Ovary (tissue), 7 donors: ENCODE measurements at regions not wholly inside any gene's neighbourhood (a gene's known extent, or its start where the extent isn't known, plus 50 kb on each side); places are given as distances from the start of the nearest gene placed in this dataset.

ENCODE experiments used
- DNase-seq, 5 donors: peaks; one replicate each; pipeline ENCODE4 v3.0.0-alpha.2; 2019 to 2020
- H3K27ac ChIP-seq, 2 donors: fragments of 200-600 bp; one replicate each; pipeline versions ENCODE4 v1.5.1 to v1.8.0; 2019 to 2022
- H3K27me3 ChIP-seq: fragments of 200-600 bp; one replicate; pipeline ENCODE4 v1.8.0; 2022
- H3K36me3 ChIP-seq: fragments of 200-600 bp; sonication (generic); one replicate; pipeline ENCODE4 v1.5.1; 2019
- H3K4me1 ChIP-seq: one replicate; pipeline ENCODE4 v1.8.1; 2013; ENCODE audit warnings: mild to moderate bottlenecking, moderate library complexity; ENCODE audit not compliant: insufficient read depth
- H3K4me3 ChIP-seq: fragments of 200-600 bp; sonication (generic); one replicate; pipeline ENCODE4 v1.5.1; 2017
- H3K9me3 ChIP-seq, 2 donors: fragments of 200-600 bp in 1 of 2; sonication (generic) in 1 of 2; one replicate each; pipeline versions ENCODE4 v1.5.1 to v1.8.1; 2013 to 2019; ENCODE audit warnings: mild to moderate bottlenecking in 1 of 2, moderate library complexity in 1 of 2
- CTCF ChIP-seq, 3 donors: fragments of 450-650 bp in 2 of 3; fragments of 200-600 bp in 1 of 3; IDR thresholded peaks; one replicate each; pipeline versions ENCODE4 v1.5.1 to v1.8.0; 2016 to 2022; ENCODE audit warnings: antibody characterized with exemption in 3 of 3, mild to moderate bottlenecking in 1 of 3
- EP300 ChIP-seq: sonication (generic); formaldehyde crosslinking; IDR thresholded peaks from one replicate; pipeline ENCODE4 v1.6.1; 2017; ENCODE audit warnings: antibody characterized with exemption
- POLR2A ChIP-seq: fragments of 450-650 bp; IDR thresholded peaks from one replicate; pipeline ENCODE4 v1.6.1; 2017; ENCODE audit warnings: antibody characterized with exemption, mild to moderate bottlenecking, moderate library complexity
- WGBS, 3 donors: extraction: QIAGEN DNeasy Blood & Tissue Kit in 1 of 3; methylation state at CpG; one replicate each; pipeline versions ENCODE4 v1.1.5 to v1.1.7; 2013 to 2017; 5-methylcytosine and 5-hydroxymethylcytosine counted together
- intact Hi-C, 4 donors: fragments of 100-400 bp; cut with DNase I; formaldehyde crosslinking; loops; one replicate each; pipeline versions ENCODE4 v1.11.0 to v1.15.1; 2022 to 2023
- donor health status: DM: no; HTN: no; CAD: no; lungs with moderate emphysema.
- donor health status: DM: no; HTN: no; CAD: no.
- donor health status: Bipolar disorder and iron deficiency.
- donor health status: DM: no; HTN: no; CAD: no.
- donor health status: DM: yes; HTN: yes; CAD: no.

DNA sequence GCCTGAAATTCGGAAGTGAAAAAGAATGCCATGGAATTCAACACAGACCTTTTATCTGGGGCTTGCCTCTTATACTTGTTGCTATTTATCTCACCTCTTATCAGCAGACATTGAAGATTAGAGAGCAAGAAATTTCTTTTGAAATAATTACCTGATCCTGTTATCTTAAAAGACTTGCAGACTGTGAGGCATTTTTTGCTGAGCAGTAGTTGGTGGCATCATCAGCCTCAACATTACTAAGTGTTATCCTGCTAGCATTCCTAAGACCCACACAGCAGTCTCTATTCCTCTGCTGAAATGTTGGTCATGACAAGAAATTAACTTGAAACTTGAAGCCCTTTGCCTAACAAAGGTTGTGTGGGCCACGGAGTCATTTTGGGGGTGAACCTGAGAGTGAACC lies 186.5 kb downstream of the TRIB2 start:
- H3K4me3 ChIP-seq = no peak overlapping the region
- H3K9me3 ChIP-seq = no peaks in the 10 kb centered on the region
- H3K36me3 ChIP-seq = no peaks in the 10 kb centered on the region
- H3K4me1 ChIP-seq = no peaks in the 10 kb centered on the region
- intact Hi-C loops = no loop called here
- DNase-seq = no peak
- TF ChIP-seq POLR2A (no peak), EP300 (no peak), CTCF (IDR thresholded peaks at IDR 0.05) (no peak)
- no peak overlapping the region for H3K27ac ChIP-seq
- no peaks in the 10 kb centered on the region for H3K27me3 ChIP-seq
- 79 to 85% (median 81%) methylated on average over 2 of the region's 2 CpGs for WGBS, 3 donors

GRCh38 chr2:12910431-12910830 lies 193.7 kb downstream of the TRIB2 start:
- WGBS, 3 donors = 73 to 81% (median 75%) methylated on average over 2 of the region's 2 CpGs
- H3K4me1 ChIP-seq = no peaks in the 10 kb centered on the region
- H3K27me3 ChIP-seq = no peaks in the 10 kb centered on the region
- H3K9me3 ChIP-seq = no peaks in the 10 kb centered on the region
- H3K4me3 ChIP-seq = no peak overlapping the region
- H3K36me3 ChIP-seq = no peaks in the 10 kb centered on the region
- intact Hi-C loops = no loop called here
- no peak for TF ChIP-seq POLR2A
- TF ChIP-seq CTCF (IDR thresholded peaks at IDR 0.05) = no peak
- TF ChIP-seq EP300 = no peak
- H3K27ac ChIP-seq = no peak overlapping the region
- no peak for DNase-seq

DNA sequence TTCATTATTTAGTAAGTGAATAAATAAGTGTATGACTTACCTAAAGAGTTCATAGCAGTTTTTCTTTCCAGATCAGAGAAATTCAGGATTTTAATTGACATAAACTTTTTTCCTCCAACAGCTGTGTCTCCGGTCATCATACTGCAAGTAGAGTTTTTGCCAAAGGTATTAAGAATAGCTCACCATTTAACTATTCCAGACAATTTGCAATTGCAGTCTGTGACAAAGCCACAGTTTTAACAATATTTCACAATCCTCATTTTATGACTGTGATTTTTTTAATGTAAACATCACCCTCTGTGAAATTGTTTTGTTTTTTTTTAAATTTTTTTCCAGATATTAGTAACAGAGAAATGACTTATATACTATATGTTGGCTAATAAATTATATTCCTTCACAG lies 199.1 kb downstream of the TRIB2 start:
- TF ChIP-seq CTCF (IDR thresholded peaks at IDR 0.05) (no peak), POLR2A (no peak)
- no peak overlapping the region for H3K4me3 ChIP-seq
- no peaks in the 10 kb centered on the region for H3K27me3 ChIP-seq
- no peaks in the 10 kb centered on the region for H3K36me3 ChIP-seq
- WGBS, 3 donors = 73 to 80% (median 79%) methylated on average over 1 of the region's 1 CpG
- no peak for DNase-seq
- H3K27ac ChIP-seq = no peak overlapping the region
- no peaks in the 10 kb centered on the region for H3K9me3 ChIP-seq
- intact Hi-C loops = no loop called here
- H3K4me1 ChIP-seq = peaks cover 2% of the 10 kb centered on the region

DNA sequence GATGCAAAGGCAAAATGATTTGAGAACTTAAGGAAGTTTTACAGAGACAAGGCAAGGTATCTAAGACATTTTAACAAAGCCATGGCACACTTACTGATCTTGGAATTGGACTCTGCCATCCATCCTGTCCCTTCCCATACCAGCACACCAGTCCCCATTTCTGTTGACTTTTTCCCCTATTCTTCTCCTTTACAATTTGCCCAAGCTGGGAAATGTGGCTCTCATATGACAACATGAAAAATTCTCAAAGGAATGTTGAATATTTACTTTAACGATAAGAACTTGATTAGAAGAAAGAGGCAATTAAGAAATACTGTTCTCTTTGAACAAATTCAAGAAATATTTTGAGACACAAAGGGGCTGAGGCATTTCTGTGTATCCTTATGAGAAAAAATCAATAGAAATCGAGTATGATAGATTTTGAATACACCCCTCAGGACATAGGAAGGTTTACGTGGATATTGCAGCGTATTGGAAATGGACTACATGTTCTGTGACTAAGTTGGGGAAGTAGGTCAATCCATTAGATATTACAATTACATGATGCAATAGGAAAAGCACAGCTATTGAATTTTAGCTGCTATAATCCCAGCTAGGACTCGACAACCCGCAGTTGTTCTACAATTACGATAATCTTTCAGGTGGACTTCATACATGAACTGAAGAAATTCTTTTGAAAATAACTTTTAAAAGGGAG lies 201.6 kb downstream of the TRIB2 start:
- Histone ChIP-seq H3K9me3 (no peaks in the 10 kb centered on the region), H3K27me3 (no peaks in the 10 kb centered on the region), H3K36me3 (no peaks in the 10 kb centered on the region), H3K27ac (peak overlapping the region in 1 of 2 donors; percentile 13), H3K4me3 (no peak overlapping the region), H3K4me1 (peaks cover 2% of the 10 kb centered on the region)
- WGBS, 3 donors = 33 to 42% (median 35%) methylated on average over 7 of the region's 7 CpGs
- DNase-seq = no peak
- TF ChIP-seq EP300 (no peak), CTCF (IDR thresholded peaks at IDR 0.05) (no peak), POLR2A (no peak)
- intact Hi-C loops = no loop called here
